HCT116 (cell line): ENCODE measurements at regions not wholly inside any gene's neighbourhood (a gene's known extent, or its start where the extent isn't known, plus 50 kb on each side); places are given as distances from the start of the nearest gene placed in this dataset.

ENCODE experiments used
- ATAC-seq: fragments of 200-7000 bp; cut with Tn5 transposase; 2 replicates; pipeline ENCODE4 v1.9.1; 2020; ENCODE audit warnings: mild to moderate bottlenecking, moderate library complexity
- BruUV-seq: library from RNA; stranded (reverse); fragments of 400-500 nt; replicated peaks from 2 replicates; lab custom pipeline; 2021; lab: Mats Ljungman, UMichigan
- CTCF ChIA-PET: fragments of 300-600 bp; sonication (Branson Sonifier 250); formaldehyde crosslinking; loops from one replicate; lab custom pipeline; 2021; ENCODE audit warnings: antibody characterized with exemption; lab: Charles Lee
- POLR2A ChIA-PET: fragments of 300-600, 350-600 bp; sonication (Branson Sonifier 250); formaldehyde crosslinking; loops from one replicate; lab custom pipeline; 2021; ENCODE audit warnings: antibody characterized with exemption; lab: Charles Lee
- RAD21 ChIA-PET, 2 experiments: fragments of 300-600 bp; sonication (Branson Sonifier 250); formaldehyde crosslinking; loops; one replicate each; lab custom pipeline; 2023; ENCODE audit warnings: low total read pairs in 2 of 2; ENCODE audit not compliant: uncharacterized antibody in 2 of 2, unreplicated experiment in 2 of 2, low non-redundant PET in 1 of 2; lab: Charles Lee
- DNase-seq: peaks from one replicate; pipeline ENCODE4 v3.0.0-alpha.2; 2010; ENCODE audit warnings: low read depth, low spot score
- H2AFZ ChIP-seq: fragments of 200-600 bp; shearing (Covaris generic), sonication (generic); 2 replicates; pipeline ENCODE4 v1.6.1; 2017; ENCODE audit warnings: low read depth, mixed run types, mixed read lengths, antibody characterized with exemption, low read length; ENCODE audit not compliant: poor library complexity, severe bottlenecking
- H3K27ac ChIP-seq: 2 replicates; pipeline ENCODE4 v1.5.1; 2012; ENCODE audit warnings: low read depth, low read length
- H3K27me3 ChIP-seq: fragments of 200-600 bp; sonication (generic); 2 replicates; pipeline ENCODE4 v1.6.1; 2016; ENCODE audit warnings: mixed run types, low read length, mixed read lengths; ENCODE audit not compliant: insufficient read depth
- H3K36me3 ChIP-seq, 2 experiments: fragments of 200-500 bp in 1 of 2; fragments of 200-600 bp in 1 of 2; sonication (Bioruptor generic) in 1 of 2; sonication (generic) in 1 of 2; 2 replicates each; pipeline versions ENCODE4 v1.5.1 to v1.6.1; 2014 to 2016; ENCODE audit warnings: low read length in 2 of 2, inconsistent platforms in 1 of 2, mixed read lengths in 1 of 2, mixed run types in 1 of 2; ENCODE audit not compliant: insufficient read depth in 2 of 2, control insufficient read depth in 1 of 2
- H3K4me1 ChIP-seq, 2 experiments: fragments of 200-600 bp in 1 of 2; sonication (generic) in 1 of 2; 2 replicates each; pipeline versions ENCODE4 v1.5.1 to v1.6.1; 2012 to 2017; ENCODE audit warnings: low read length in 2 of 2, inconsistent platforms in 1 of 2, mild to moderate bottlenecking in 1 of 2, mixed read lengths in 1 of 2, mixed run types in 1 of 2, moderate library complexity in 1 of 2; ENCODE audit not compliant: insufficient read depth in 2 of 2, control insufficient read depth in 1 of 2
- H3K4me2 ChIP-seq: fragments of 200-600 bp; sonication (generic); 2 replicates; pipeline ENCODE4 v1.6.1; 2017; ENCODE audit warnings: mixed run types, low read length, mixed read lengths
- H3K4me3 ChIP-seq, 2 experiments: fragments of 200-600 bp in 1 of 2; sonication (generic) in 1 of 2; replicated peaks in 1 of 2; 2 replicates each; pipeline ENCODE4 v1.5.1; 2011 to 2016; ENCODE audit warnings: low read length in 2 of 2, control low read depth in 1 of 2, low read depth in 1 of 2, mild to moderate bottlenecking in 1 of 2, mixed read lengths in 1 of 2, mixed run types in 1 of 2
- H3K79me2 ChIP-seq: fragments of 200-600 bp; sonication (generic); 2 replicates; pipeline ENCODE4 v1.6.1; 2017; ENCODE audit warnings: mild to moderate bottlenecking, mixed run types, low read length, moderate library complexity, mixed read lengths; ENCODE audit not compliant: insufficient read depth
- H3K9ac ChIP-seq: fragments of 200-600 bp; sonication (generic); 2 replicates; pipeline ENCODE4 v1.6.1; 2016; ENCODE audit warnings: low read length, mixed read lengths
- H3K9me2 ChIP-seq: fragments of 200-600 bp; sonication (generic), shearing (Covaris generic); 2 replicates; pipeline ENCODE4 v1.6.1; 2017; ENCODE audit warnings: mixed run types, mild to moderate bottlenecking, moderate library complexity; ENCODE audit not compliant: insufficient read depth
- H3K9me3 ChIP-seq, 2 experiments: fragments of 200-500 bp in 1 of 2; fragments of 200-600 bp in 1 of 2; sonication (Bioruptor generic) in 1 of 2; sonication (generic) in 1 of 2; 2 replicates each; pipeline ENCODE4 v1.6.1; 2014 to 2017; ENCODE audit warnings: low read length in 2 of 2, mixed read lengths in 2 of 2, inconsistent platforms in 1 of 2, low read depth in 1 of 2, mild to moderate bottlenecking in 1 of 2, mixed run types in 1 of 2, moderate library complexity in 1 of 2; ENCODE audit not compliant: control insufficient read depth in 1 of 2, insufficient read depth in 1 of 2
- H4K20me1 ChIP-seq: fragments of 200-600 bp; sonication (generic), shearing (Covaris generic); 2 replicates; pipeline ENCODE4 v1.6.1; 2017; ENCODE audit warnings: mixed run types, mild to moderate bottlenecking, moderate library complexity; ENCODE audit not compliant: insufficient read depth
- CEBPB ChIP-seq: IDR thresholded peaks from 2 replicates; pipeline ENCODE4 v1.6.1; 2012; ENCODE audit warnings: low read depth
- ELF1 ChIP-seq: IDR thresholded peaks from 2 replicates; pipeline ENCODE4 v1.6.1; 2012; ENCODE audit warnings: low read depth, borderline replicate concordance
- EZH2 ChIP-seq: fragments of 200-600 bp; sonication (generic); IDR thresholded peaks from 2 replicates; pipeline ENCODE4 v1.6.1; 2017; ENCODE audit warnings: antibody characterized with exemption, mixed run types
- EZH2phosphoT487 ChIP-seq: fragments of 200-600 bp; IDR thresholded peaks from 2 replicates; pipeline ENCODE4 v1.6.1; 2018; ENCODE audit warnings: antibody characterized with exemption, borderline replicate concordance
- POLR2A ChIP-seq: IDR thresholded peaks from 2 replicates; pipeline ENCODE4 v1.7.0; 2011; ENCODE audit warnings: borderline replicate concordance; ENCODE audit not compliant: insufficient read depth, insufficient read length; ENCODE audit errors: extremely low read depth
- POLR2AphosphoS5 ChIP-seq: IDR thresholded peaks from 2 replicates; pipeline ENCODE4 v1.6.1; 2011; ENCODE audit warnings: mild to moderate bottlenecking, low read depth, low read length, moderate library complexity
- RAD21 ChIP-seq: IDR thresholded peaks from 2 replicates; pipeline ENCODE4 v1.6.1; 2012; ENCODE audit warnings: low read depth, mild to moderate bottlenecking
- SIN3A ChIP-seq: IDR thresholded peaks from 2 replicates; pipeline ENCODE4 v1.6.1; 2012; ENCODE audit warnings: low read depth
- SP1 ChIP-seq: IDR thresholded peaks from 2 replicates; pipeline ENCODE4 v1.6.1; 2012; ENCODE audit warnings: low read depth
- TCF7L2 ChIP-seq: IDR thresholded peaks from 2 replicates; pipeline ENCODE4 v1.7.0; 2011; ENCODE audit warnings: borderline replicate concordance, inconsistent platforms; ENCODE audit not compliant: insufficient read depth, insufficient read length; ENCODE audit errors: extremely low read depth
- YY1 ChIP-seq: IDR thresholded peaks from 2 replicates; pipeline ENCODE4 v1.6.1; 2011; ENCODE audit warnings: low read length, low read depth, moderate library complexity, mild to moderate bottlenecking; ENCODE audit not compliant: insufficient replicate concordance; ENCODE audit errors: extremely low read depth
- intact Hi-C: fragments of 100-400 bp; cut with micrococcal nuclease; formaldehyde crosslinking; loops from 2 replicates; pipeline ENCODE4 v1.10.0; 2022
- TF ChIP-seq, protein P1 (sequence below): IDR thresholded peaks from 2 replicates; pipeline ENCODE4 v1.6.1; 2011; ENCODE audit warnings: mild to moderate bottlenecking, low read length, moderate library complexity; ENCODE audit not compliant: insufficient replicate concordance; ENCODE audit errors: extremely low read depth
- TF ChIP-seq, protein P2 (sequence below): IDR thresholded peaks from 2 replicates; pipeline ENCODE4 v1.6.1; 2012; ENCODE audit warnings: low read depth
- TF ChIP-seq, protein P3 (sequence below): IDR thresholded peaks from 2 replicates; pipeline ENCODE4 v1.6.1; 2012

GRCh38 chr6:3906846-3907151 lies 57.6 kb downstream of the FAM50B start:
- H3K36me3 ChIP-seq, result no peaks in the 10 kb centered on the region
- no peaks in the 10 kb centered on the region for H4K20me1 ChIP-seq
- ATAC-seq, result no peak
- H3K27me3 ChIP-seq, result no peaks in the 10 kb centered on the region; the same call in 1 of the 2 replicates
- ChIA-PET POLR2A (no interaction called here), CTCF (no interaction called here), RAD21 (no interaction called here)
- H3K9me3 ChIP-seq, result no peaks in the 10 kb centered on the region
- peaks cover 7 to 8% of the 10 kb centered on the region in 2 experiments for H3K4me1 ChIP-seq
- H3K27ac ChIP-seq, result no peak overlapping the region
- no peaks in the 10 kb centered on the region for H3K79me2 ChIP-seq
- intact Hi-C loops, result no loop called here
- H2AFZ ChIP-seq, result no peak overlapping the region
- H3K9ac ChIP-seq, result no peak overlapping the region
- BruUV-seq, result no TSS peak
- no peak overlapping the region for H3K4me3 ChIP-seq
- no peak overlapping the region for H3K4me2 ChIP-seq
- TF ChIP-seq ELF1, result no peak
- TF ChIP-seq, protein P1, sequence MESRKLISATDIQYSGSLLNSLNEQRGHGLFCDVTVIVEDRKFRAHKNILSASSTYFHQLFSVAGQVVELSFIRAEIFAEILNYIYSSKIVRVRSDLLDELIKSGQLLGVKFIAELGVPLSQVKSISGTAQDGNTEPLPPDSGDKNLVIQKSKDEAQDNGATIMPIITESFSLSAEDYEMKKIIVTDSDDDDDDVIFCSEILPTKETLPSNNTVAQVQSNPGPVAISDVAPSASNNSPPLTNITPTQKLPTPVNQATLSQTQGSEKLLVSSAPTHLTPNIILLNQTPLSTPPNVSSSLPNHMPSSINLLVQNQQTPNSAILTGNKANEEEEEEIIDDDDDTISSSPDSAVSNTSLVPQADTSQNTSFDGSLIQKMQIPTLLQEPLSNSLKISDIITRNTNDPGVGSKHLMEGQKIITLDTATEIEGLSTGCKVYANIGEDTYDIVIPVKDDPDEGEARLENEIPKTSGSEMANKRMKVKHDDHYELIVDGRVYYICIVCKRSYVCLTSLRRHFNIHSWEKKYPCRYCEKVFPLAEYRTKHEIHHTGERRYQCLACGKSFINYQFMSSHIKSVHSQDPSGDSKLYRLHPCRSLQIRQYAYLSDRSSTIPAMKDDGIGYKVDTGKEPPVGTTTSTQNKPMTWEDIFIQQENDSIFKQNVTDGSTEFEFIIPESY, result no peak
- no peak for TF ChIP-seq TCF7L2
- no peak for TF ChIP-seq SP1
- TF ChIP-seq CEBPB, result no peak
- no peak for TF ChIP-seq EZH2phosphoT487
- no peak for TF ChIP-seq POLR2A
- no peak for TF ChIP-seq YY1
- TF ChIP-seq, protein P2, sequence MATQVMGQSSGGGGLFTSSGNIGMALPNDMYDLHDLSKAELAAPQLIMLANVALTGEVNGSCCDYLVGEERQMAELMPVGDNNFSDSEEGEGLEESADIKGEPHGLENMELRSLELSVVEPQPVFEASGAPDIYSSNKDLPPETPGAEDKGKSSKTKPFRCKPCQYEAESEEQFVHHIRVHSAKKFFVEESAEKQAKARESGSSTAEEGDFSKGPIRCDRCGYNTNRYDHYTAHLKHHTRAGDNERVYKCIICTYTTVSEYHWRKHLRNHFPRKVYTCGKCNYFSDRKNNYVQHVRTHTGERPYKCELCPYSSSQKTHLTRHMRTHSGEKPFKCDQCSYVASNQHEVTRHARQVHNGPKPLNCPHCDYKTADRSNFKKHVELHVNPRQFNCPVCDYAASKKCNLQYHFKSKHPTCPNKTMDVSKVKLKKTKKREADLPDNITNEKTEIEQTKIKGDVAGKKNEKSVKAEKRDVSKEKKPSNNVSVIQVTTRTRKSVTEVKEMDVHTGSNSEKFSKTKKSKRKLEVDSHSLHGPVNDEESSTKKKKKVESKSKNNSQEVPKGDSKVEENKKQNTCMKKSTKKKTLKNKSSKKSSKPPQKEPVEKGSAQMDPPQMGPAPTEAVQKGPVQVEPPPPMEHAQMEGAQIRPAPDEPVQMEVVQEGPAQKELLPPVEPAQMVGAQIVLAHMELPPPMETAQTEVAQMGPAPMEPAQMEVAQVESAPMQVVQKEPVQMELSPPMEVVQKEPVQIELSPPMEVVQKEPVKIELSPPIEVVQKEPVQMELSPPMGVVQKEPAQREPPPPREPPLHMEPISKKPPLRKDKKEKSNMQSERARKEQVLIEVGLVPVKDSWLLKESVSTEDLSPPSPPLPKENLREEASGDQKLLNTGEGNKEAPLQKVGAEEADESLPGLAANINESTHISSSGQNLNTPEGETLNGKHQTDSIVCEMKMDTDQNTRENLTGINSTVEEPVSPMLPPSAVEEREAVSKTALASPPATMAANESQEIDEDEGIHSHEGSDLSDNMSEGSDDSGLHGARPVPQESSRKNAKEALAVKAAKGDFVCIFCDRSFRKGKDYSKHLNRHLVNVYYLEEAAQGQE, result no peak
- TF ChIP-seq, protein P3, sequence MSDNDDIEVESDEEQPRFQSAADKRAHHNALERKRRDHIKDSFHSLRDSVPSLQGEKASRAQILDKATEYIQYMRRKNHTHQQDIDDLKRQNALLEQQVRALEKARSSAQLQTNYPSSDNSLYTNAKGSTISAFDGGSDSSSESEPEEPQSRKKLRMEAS, result no peak
- TF ChIP-seq EZH2, result no peak
- no peak for TF ChIP-seq SIN3A
- no peak for TF ChIP-seq POLR2AphosphoS5
- TF ChIP-seq RAD21, result no peak
- H3K9me2 ChIP-seq, result no peaks in the 10 kb centered on the region
- DNase-seq, result no peak
